SU-DHL-6 (cell line): ENCODE measurements at regions not wholly inside any gene's neighbourhood (a gene's known extent, or its start where the extent isn't known, plus 50 kb on each side); places are given as distances from the start of the nearest gene placed in this dataset.

Source experiments
- EZH2phosphoT487 ChIP-seq: fragments of 200-600 bp; sonication (generic), shearing (Covaris generic); conservative IDR thresholded peaks from 2 replicates; pipeline ENCODE4 v1.6.1; 2018; ENCODE audit warnings: mild to moderate bottlenecking, antibody characterized with exemption, low read length, moderate library complexity, mixed read lengths
- TF ChIP-seq, protein P1 (sequence below): fragments of 200-600 bp; sonication (generic); IDR thresholded peaks from one replicate; pipeline ENCODE4 v1.5.1; 2017; ENCODE audit warnings: antibody characterized with exemption, mild to moderate bottlenecking, low read length, moderate library complexity; ENCODE audit not compliant: insufficient read depth, poor library complexity, severe bottlenecking

DNA sequence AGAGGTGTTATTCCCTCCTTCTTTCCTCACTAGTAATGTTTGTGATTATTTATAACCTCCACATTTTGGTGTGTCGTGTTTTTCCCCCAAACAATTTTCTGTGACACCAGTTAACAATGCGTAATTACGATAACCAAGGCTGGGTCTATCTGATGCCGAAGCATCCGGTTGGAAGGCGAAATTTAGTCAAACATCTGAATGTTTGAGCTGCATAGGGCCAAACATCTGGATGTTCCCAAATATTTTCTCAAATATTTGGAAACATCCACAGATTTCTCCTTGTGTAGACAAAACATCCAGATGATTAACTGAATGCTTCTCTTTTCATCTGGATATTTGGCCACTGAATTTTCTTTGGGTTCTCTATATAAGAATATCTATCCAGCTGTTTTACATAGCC, 371.7 kb downstream of the NFIB start:
- TF ChIP-seq, protein P1, sequence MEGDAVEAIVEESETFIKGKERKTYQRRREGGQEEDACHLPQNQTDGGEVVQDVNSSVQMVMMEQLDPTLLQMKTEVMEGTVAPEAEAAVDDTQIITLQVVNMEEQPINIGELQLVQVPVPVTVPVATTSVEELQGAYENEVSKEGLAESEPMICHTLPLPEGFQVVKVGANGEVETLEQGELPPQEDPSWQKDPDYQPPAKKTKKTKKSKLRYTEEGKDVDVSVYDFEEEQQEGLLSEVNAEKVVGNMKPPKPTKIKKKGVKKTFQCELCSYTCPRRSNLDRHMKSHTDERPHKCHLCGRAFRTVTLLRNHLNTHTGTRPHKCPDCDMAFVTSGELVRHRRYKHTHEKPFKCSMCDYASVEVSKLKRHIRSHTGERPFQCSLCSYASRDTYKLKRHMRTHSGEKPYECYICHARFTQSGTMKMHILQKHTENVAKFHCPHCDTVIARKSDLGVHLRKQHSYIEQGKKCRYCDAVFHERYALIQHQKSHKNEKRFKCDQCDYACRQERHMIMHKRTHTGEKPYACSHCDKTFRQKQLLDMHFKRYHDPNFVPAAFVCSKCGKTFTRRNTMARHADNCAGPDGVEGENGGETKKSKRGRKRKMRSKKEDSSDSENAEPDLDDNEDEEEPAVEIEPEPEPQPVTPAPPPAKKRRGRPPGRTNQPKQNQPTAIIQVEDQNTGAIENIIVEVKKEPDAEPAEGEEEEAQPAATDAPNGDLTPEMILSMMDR: no peak
- TF ChIP-seq EZH2phosphoT487: no peak
